NT2/D1 (cell line): ENCODE measurements at regions not wholly inside any gene's neighbourhood (a gene's known extent, or its start where the extent isn't known, plus 50 kb on each side); places are given as distances from the start of the nearest gene placed in this dataset.

ENCODE experiments used
- SUZ12 ChIP-seq: IDR thresholded peaks from 2 replicates; pipeline ENCODE4 v1.6.1; 2011; ENCODE audit not compliant: insufficient read length, insufficient read depth; ENCODE audit errors: extremely low read depth
- YY1 ChIP-seq: IDR thresholded peaks from 2 replicates; pipeline ENCODE4 v1.6.1; 2011; ENCODE audit not compliant: insufficient read length, insufficient read depth

GRCh38 chr3:6732807-6733206 lies 128.1 kb upstream of the GRM7 start:
- TF ChIP-seq SUZ12 = no peak
- TF ChIP-seq YY1 = no peak
